ENCODE measurements at regions not wholly inside any gene's neighbourhood (a gene's known extent, or its start where the extent isn't known, plus 50 kb on each side); places are given as distances from the start of the nearest gene placed in this dataset.

GRCh38 chr1:239913141-239913585, 178.5 kb upstream of the FMN2 start:
- Mint-ChIP-seq H3K27me3 (ENCODE audit: low read depth) (no peaks in the 10 kb centered on the region), H3K27ac (ENCODE audit: unreplicated experiment) (no peak overlapping the region), H3K4me1 (peaks cover 4% of the 10 kb centered on the region), H3K4me3 (no peak overlapping the region), H3K9me3 (no peaks in the 10 kb centered on the region), H3K36me3 (ENCODE audit: low read depth) (no peaks in the 10 kb centered on the region)
- TF ChIP-seq CTCF (conservative IDR thresholded peaks at IDR 0.05), result no peak
- no peak for DNase-seq (ENCODE audit: low read depth, low spot score)

DNA sequence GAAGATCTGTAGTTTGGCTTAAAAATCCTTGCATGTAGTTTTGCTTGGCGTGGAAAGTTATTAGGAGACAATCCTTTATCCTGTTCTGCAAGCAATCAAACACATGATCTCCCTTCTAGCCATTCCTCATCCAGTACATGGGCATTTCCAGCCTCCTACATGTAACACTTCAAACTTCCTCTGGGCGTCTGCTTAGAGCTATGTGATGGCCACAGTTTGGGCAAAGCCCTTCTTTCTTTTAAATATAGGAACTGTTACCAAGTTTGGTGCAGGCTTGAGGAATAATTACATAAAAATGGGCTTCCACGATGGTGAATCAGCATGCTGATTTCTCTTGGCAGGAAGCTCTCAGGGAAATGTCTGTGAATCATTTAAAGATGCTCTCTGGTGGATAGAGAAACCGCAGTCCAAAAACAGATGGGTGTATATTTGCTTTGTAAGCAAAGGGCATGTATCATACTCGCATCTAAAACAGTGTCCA, 176.9 kb upstream of the FMN2 start:
- H3K4me1 Mint-ChIP-seq, result peaks cover 4% of the 10 kb centered on the region
- no peak for DNase-seq (ENCODE audit: low read depth, low spot score)
- no peaks in the 10 kb centered on the region for H3K36me3 Mint-ChIP-seq (ENCODE audit: low read depth)
- H3K27me3 Mint-ChIP-seq (ENCODE audit: low read depth), result no peaks in the 10 kb centered on the region
- H3K9me3 Mint-ChIP-seq, result no peaks in the 10 kb centered on the region
- no peak overlapping the region for H3K27ac Mint-ChIP-seq (ENCODE audit: unreplicated experiment)
- TF ChIP-seq CTCF (conservative IDR thresholded peaks at IDR 0.05), result no peak
- H3K4me3 Mint-ChIP-seq, result no peak overlapping the region

DNA sequence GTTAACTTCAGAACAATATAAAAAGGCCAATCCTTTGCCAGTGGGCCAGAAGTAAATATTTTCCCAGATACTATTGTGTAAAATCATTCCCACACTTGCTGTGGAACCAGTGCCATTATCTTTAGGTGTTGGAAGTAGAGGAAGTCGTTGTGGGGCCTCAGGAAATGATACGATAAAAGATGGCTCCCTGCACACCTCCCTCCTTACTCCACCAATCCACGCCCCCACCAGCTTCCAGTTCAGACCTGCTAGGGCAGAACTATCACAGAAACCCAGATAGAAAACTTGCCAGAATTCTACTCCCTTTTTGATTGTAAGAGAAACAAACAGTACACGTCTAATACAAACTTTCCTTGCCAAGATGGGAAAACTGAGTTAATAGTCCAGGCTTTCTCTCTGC, 173.0 kb upstream of the FMN2 start:
- Mint-ChIP-seq H3K27me3 (ENCODE audit: low read depth) (no peaks in the 10 kb centered on the region), H3K4me1 (no peaks in the 10 kb centered on the region), H3K4me3 (no peak overlapping the region), H3K27ac (ENCODE audit: unreplicated experiment) (peak overlapping the region; percentile 24), H3K9me3 (peaks cover 4% of the 10 kb centered on the region), H3K36me3 (ENCODE audit: low read depth) (no peaks in the 10 kb centered on the region)
- no peak for TF ChIP-seq CTCF (conservative IDR thresholded peaks at IDR 0.05)
- no peak for DNase-seq (ENCODE audit: low read depth, low spot score)

- Mint-ChIP-seq H3K4me1 (no peaks in the 10 kb centered on the region), H3K4me3 (no peak overlapping the region), H3K36me3 (ENCODE audit: low read depth) (no peaks in the 10 kb centered on the region), H3K27me3 (ENCODE audit: low read depth) (no peaks in the 10 kb centered on the region), H3K27ac (ENCODE audit: unreplicated experiment) (no peak overlapping the region), H3K9me3 (peaks cover 6% of the 10 kb centered on the region)
- DNase-seq (ENCODE audit: low read depth, low spot score), result no peak
- no peak for TF ChIP-seq CTCF (conservative IDR thresholded peaks at IDR 0.05)
Measured at GRCh38 chr1:239920214-239920613, 171.5 kb upstream of the FMN2 start.

GRCh38 chr1:239922778-239923522, 168.7 kb upstream of the FMN2 start:
- TF ChIP-seq CTCF (conservative IDR thresholded peaks at IDR 0.05), result no peak
- DNase-seq (ENCODE audit: low read depth, low spot score), result no peak
- no peak overlapping the region for H3K4me3 Mint-ChIP-seq
- no peaks in the 10 kb centered on the region for H3K27me3 Mint-ChIP-seq (ENCODE audit: low read depth)
- H3K36me3 Mint-ChIP-seq (ENCODE audit: low read depth), result no peaks in the 10 kb centered on the region
- peaks cover 6% of the 10 kb centered on the region for H3K9me3 Mint-ChIP-seq
- H3K27ac Mint-ChIP-seq (ENCODE audit: unreplicated experiment), result no peak overlapping the region
- H3K4me1 Mint-ChIP-seq, result no peaks in the 10 kb centered on the region
